GM23338 (cell line): ENCODE measurements at regions not wholly inside any gene's neighbourhood (a gene's known extent, or its start where the extent isn't known, plus 50 kb on each side); places are given as distances from the start of the nearest gene placed in this dataset.

Source experiments
- ATAC-seq: fragments of 200-7000 bp; cut with Tn5 transposase; 3 replicates; pipeline ENCODE4 v1.9.1; 2020
- DNase-seq: peaks from one replicate; pipeline ENCODE4 v3.0.0-alpha.2; 2015; ENCODE audit warnings: low spot score
- H2AFZ ChIP-seq: fragments of 200-600 bp; sonication (generic); 2 replicates; pipeline ENCODE4 v1.8.0; 2016; ENCODE audit warnings: antibody characterized with exemption, mild to moderate bottlenecking, moderate library complexity
- H3F3A ChIP-seq: fragments of 200-600 bp; sonication (generic); replicated peaks from 2 replicates; pipeline ENCODE4 v1.8.0; 2017; ENCODE audit warnings: antibody characterized with exemption, mixed run types, low read depth
- H3K27ac ChIP-seq: fragments of 200-600 bp; sonication (generic); 2 replicates; pipeline ENCODE4 v1.6.1; 2016; ENCODE audit warnings: low read depth
- H3K27me3 ChIP-seq: fragments of 200-600 bp; sonication (generic); 2 replicates; pipeline ENCODE4 v1.8.0; 2016; ENCODE audit warnings: mild to moderate bottlenecking, mixed run types, moderate library complexity; ENCODE audit not compliant: insufficient read depth
- H3K36me3 ChIP-seq: fragments of 200-600 bp; sonication (generic); 2 replicates; pipeline ENCODE4 v1.8.0; 2016; ENCODE audit warnings: mild to moderate bottlenecking; ENCODE audit not compliant: insufficient read depth
- H3K4me1 ChIP-seq: fragments of 200-600 bp; sonication (generic); 2 replicates; pipeline ENCODE4 v1.8.0; 2016; ENCODE audit warnings: mild to moderate bottlenecking, moderate library complexity; ENCODE audit not compliant: insufficient read depth
- H3K4me2 ChIP-seq: fragments of 200-600 bp; sonication (generic); 2 replicates; pipeline ENCODE4 v1.7.1; 2017; ENCODE audit warnings: mixed run types
- H3K4me3 ChIP-seq: fragments of 200-600 bp; sonication (generic); 2 replicates; pipeline ENCODE4 v1.6.1; 2016; ENCODE audit warnings: mixed run types
- H3K79me2 ChIP-seq: fragments of 200-600 bp; sonication (generic); replicated peaks from 2 replicates; pipeline ENCODE4 v1.8.0; 2017; ENCODE audit warnings: mild to moderate bottlenecking; ENCODE audit not compliant: insufficient read depth
- H3K9me2 ChIP-seq: fragments of 200-600 bp; sonication (generic); 2 replicates; pipeline ENCODE4 v1.8.0; 2017; ENCODE audit not compliant: insufficient read depth
- H4K20me1 ChIP-seq: fragments of 200-600 bp; sonication (generic); replicated peaks from 2 replicates; pipeline ENCODE4 v1.8.0; 2017; ENCODE audit warnings: mild to moderate bottlenecking; ENCODE audit not compliant: insufficient read depth
- H3K27ac Mint-ChIP-seq: 2 replicates; pipeline ENCODE4 v1.8.0; 2020; ENCODE audit warnings: inconsistent platforms, mild to moderate bottlenecking, moderate library complexity, mixed read lengths
- H3K27me3 Mint-ChIP-seq: 3 replicates; pipeline ENCODE4 v1.8.0; 2022; ENCODE audit warnings: low read depth, mild to moderate bottlenecking, moderate library complexity, mixed read lengths, inconsistent platforms; ENCODE audit not compliant: insufficient read depth, poor library complexity
- H3K36me3 Mint-ChIP-seq: 3 replicates; pipeline ENCODE4 v1.8.0; 2021; ENCODE audit warnings: low read depth, mild to moderate bottlenecking, inconsistent platforms, moderate library complexity, mixed read lengths
- H3K4me1 Mint-ChIP-seq: 3 replicates; pipeline ENCODE4 v1.8.0; 2020; ENCODE audit warnings: mild to moderate bottlenecking, inconsistent platforms, mixed read lengths
- H3K4me3 Mint-ChIP-seq: 3 replicates; pipeline ENCODE4 v1.8.0; 2021; ENCODE audit warnings: moderate library complexity, mild to moderate bottlenecking, inconsistent platforms, mixed read lengths
- H3K9me3 Mint-ChIP-seq: 3 replicates; pipeline ENCODE4 v1.8.0; 2020; ENCODE audit warnings: moderate library complexity, mild to moderate bottlenecking, inconsistent platforms, mixed read lengths
- CREB1 ChIP-seq: fragments of 250-450 bp; sonication (Bioruptor Pico); IDR thresholded peaks from 2 replicates; pipeline ENCODE4 v1.5.0; 2020; ENCODE audit warnings: low read depth, mild to moderate bottlenecking, moderate library complexity
- ETS1 ChIP-seq: IDR thresholded peaks from 2 replicates; pipeline ENCODE4 v1.6.1; 2016; ENCODE audit warnings: antibody characterized with exemption
- EZH2 ChIP-seq: fragments of 200-600 bp; sonication (generic); IDR thresholded peaks from one replicate; pipeline ENCODE4 v1.8.0; 2017; ENCODE audit warnings: antibody characterized with exemption, mild to moderate bottlenecking, low read depth; ENCODE audit not compliant: unreplicated experiment
- EZH2phosphoT487 ChIP-seq: fragments of 200-600 bp; sonication (generic); IDR thresholded peaks from one replicate; pipeline ENCODE4 v1.8.1; 2018; ENCODE audit warnings: antibody characterized with exemption; ENCODE audit not compliant: unreplicated experiment
- JUNB ChIP-seq: IDR thresholded peaks from one replicate; pipeline ENCODE4 v1.6.1; 2016; ENCODE audit warnings: antibody characterized with exemption; ENCODE audit not compliant: unreplicated experiment
- NANOG ChIP-seq: IDR thresholded peaks from 2 replicates; pipeline ENCODE4 v1.6.1; 2016; ENCODE audit warnings: antibody characterized with exemption, borderline replicate concordance
- POLR2AphosphoS5 ChIP-seq: IDR thresholded peaks from 2 replicates; pipeline ENCODE4 v1.6.1; 2016; ENCODE audit warnings: antibody characterized with exemption, low read depth
- STAT1 ChIP-seq: IDR thresholded peaks from one replicate; pipeline ENCODE4 v1.6.1; 2016; ENCODE audit warnings: antibody characterized with exemption; ENCODE audit not compliant: unreplicated experiment
- ZNF114 ChIP-seq: fragments of 250-450 bp; sonication (Bioruptor Pico); IDR thresholded peaks from 2 replicates; pipeline ENCODE4 v1.5.0; 2020; ENCODE audit warnings: mild to moderate bottlenecking, moderate library complexity
- ZNF331 ChIP-seq: fragments of 250-450 bp; sonication (Bioruptor Pico); IDR thresholded peaks from 2 replicates; pipeline ENCODE4 v1.5.0; 2020; ENCODE audit warnings: low read depth, mild to moderate bottlenecking, moderate library complexity
- ZNF462 ChIP-seq: fragments of 250-450 bp; sonication (Bioruptor Pico); IDR thresholded peaks from 2 replicates; pipeline ENCODE4 v1.5.0; 2020; ENCODE audit warnings: mild to moderate bottlenecking, moderate library complexity
- TF ChIP-seq, protein P1 (sequence below): IDR thresholded peaks from one replicate; pipeline ENCODE4 v1.6.1; 2018; ENCODE audit warnings: antibody characterized with exemption; ENCODE audit not compliant: unreplicated experiment
- TF ChIP-seq, protein P2 (sequence below), 2 experiments: fragments of 200-600 bp in 1 of 2; sonication (generic) in 1 of 2; conservative IDR thresholded peaks; 2 replicates each; pipeline versions ENCODE4 v1.5.1 to v1.6.1; 2016 to 2017; ENCODE audit warnings: antibody characterized with exemption in 2 of 2, low read depth in 2 of 2, mild to moderate bottlenecking in 2 of 2, moderate library complexity in 1 of 2

- Mint-ChIP-seq H3K9me3 (no peaks in the 10 kb centered on the region), H3K36me3 (no peaks in the 10 kb centered on the region), H3K4me3 (no peak overlapping the region), H3K4me1 (peaks cover 41% of the 10 kb centered on the region), H3K27me3 (peaks cover 2% of the 10 kb centered on the region), H3K27ac (no peak overlapping the region)
- H3K4me1 ChIP-seq, result peaks cover 43% of the 10 kb centered on the region
- ATAC-seq (no peak), DNase-seq (no peak)
- no peak overlapping the region for H3K4me3 ChIP-seq
- H3K27ac ChIP-seq, result no peak overlapping the region
- H3F3A ChIP-seq, result no peaks in the 10 kb centered on the region
- H3K79me2 ChIP-seq, result no peaks in the 10 kb centered on the region
- H4K20me1 ChIP-seq, result no peaks in the 10 kb centered on the region
- TF ChIP-seq ETS1 (no peak), NANOG (no peak), EZH2phosphoT487 (no peak), CREB1 (no peak), ZNF331 (no peak), STAT1 (no peak), ZNF114 (CRISPR knock-in tag) (no peak), POLR2AphosphoS5 (no peak), JUNB (no peak), EZH2 (no peak), ZNF462 (CRISPR knock-in tag) (no peak)
- TF ChIP-seq, protein P1, sequence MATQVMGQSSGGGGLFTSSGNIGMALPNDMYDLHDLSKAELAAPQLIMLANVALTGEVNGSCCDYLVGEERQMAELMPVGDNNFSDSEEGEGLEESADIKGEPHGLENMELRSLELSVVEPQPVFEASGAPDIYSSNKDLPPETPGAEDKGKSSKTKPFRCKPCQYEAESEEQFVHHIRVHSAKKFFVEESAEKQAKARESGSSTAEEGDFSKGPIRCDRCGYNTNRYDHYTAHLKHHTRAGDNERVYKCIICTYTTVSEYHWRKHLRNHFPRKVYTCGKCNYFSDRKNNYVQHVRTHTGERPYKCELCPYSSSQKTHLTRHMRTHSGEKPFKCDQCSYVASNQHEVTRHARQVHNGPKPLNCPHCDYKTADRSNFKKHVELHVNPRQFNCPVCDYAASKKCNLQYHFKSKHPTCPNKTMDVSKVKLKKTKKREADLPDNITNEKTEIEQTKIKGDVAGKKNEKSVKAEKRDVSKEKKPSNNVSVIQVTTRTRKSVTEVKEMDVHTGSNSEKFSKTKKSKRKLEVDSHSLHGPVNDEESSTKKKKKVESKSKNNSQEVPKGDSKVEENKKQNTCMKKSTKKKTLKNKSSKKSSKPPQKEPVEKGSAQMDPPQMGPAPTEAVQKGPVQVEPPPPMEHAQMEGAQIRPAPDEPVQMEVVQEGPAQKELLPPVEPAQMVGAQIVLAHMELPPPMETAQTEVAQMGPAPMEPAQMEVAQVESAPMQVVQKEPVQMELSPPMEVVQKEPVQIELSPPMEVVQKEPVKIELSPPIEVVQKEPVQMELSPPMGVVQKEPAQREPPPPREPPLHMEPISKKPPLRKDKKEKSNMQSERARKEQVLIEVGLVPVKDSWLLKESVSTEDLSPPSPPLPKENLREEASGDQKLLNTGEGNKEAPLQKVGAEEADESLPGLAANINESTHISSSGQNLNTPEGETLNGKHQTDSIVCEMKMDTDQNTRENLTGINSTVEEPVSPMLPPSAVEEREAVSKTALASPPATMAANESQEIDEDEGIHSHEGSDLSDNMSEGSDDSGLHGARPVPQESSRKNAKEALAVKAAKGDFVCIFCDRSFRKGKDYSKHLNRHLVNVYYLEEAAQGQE, result no peak
- TF ChIP-seq, protein P2, sequence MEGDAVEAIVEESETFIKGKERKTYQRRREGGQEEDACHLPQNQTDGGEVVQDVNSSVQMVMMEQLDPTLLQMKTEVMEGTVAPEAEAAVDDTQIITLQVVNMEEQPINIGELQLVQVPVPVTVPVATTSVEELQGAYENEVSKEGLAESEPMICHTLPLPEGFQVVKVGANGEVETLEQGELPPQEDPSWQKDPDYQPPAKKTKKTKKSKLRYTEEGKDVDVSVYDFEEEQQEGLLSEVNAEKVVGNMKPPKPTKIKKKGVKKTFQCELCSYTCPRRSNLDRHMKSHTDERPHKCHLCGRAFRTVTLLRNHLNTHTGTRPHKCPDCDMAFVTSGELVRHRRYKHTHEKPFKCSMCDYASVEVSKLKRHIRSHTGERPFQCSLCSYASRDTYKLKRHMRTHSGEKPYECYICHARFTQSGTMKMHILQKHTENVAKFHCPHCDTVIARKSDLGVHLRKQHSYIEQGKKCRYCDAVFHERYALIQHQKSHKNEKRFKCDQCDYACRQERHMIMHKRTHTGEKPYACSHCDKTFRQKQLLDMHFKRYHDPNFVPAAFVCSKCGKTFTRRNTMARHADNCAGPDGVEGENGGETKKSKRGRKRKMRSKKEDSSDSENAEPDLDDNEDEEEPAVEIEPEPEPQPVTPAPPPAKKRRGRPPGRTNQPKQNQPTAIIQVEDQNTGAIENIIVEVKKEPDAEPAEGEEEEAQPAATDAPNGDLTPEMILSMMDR (conservative IDR thresholded peaks at IDR 0.05; ENCODE audit: low read depth in 2 of 2), result no peak
- H3K9me2 ChIP-seq, result no peaks in the 10 kb centered on the region
- no peak overlapping the region for H3K4me2 ChIP-seq
- no peaks in the 10 kb centered on the region for H3K27me3 ChIP-seq
- H2AFZ ChIP-seq, result no peak overlapping the region
- no peaks in the 10 kb centered on the region for H3K36me3 ChIP-seq
Measured at GRCh38 chr6:19738010-19738409, 99.2 kb upstream of the ID4 start.
